ENCODE measurements at regions not wholly inside any gene's neighbourhood (a gene's known extent, or its start where the extent isn't known, plus 50 kb on each side); places are given as distances from the start of the nearest gene placed in this dataset.

GRCh38 chr2:150847578-150847977 lies 360.1 kb upstream of the RND3 start:
- H3K4me1 Mint-ChIP-seq, result peaks cover 56% of the 10 kb centered on the region
- TF ChIP-seq CTCF (conservative IDR thresholded peaks at IDR 0.05), result no peak
- DNase-seq (ENCODE audit: low read depth, low spot score), result no peak
- H3K36me3 Mint-ChIP-seq (ENCODE audit: low read depth), result peaks cover 3% of the 10 kb centered on the region
- peak overlapping the region; percentile 31 for H3K27ac Mint-ChIP-seq (ENCODE audit: unreplicated experiment)
- H3K9me3 Mint-ChIP-seq, result peaks cover 13% of the 10 kb centered on the region
- no peak overlapping the region for H3K4me3 Mint-ChIP-seq
- H3K27me3 Mint-ChIP-seq (ENCODE audit: low read depth), result no peaks in the 10 kb centered on the region

GRCh38 chr2:150846691-150847090 lies 359.2 kb upstream of the RND3 start:
- Mint-ChIP-seq H3K4me3 (no peak overlapping the region), H3K27ac (ENCODE audit: unreplicated experiment) (peak overlapping the region; percentile 53), H3K4me1 (peaks cover 47% of the 10 kb centered on the region), H3K27me3 (ENCODE audit: low read depth) (no peaks in the 10 kb centered on the region), H3K36me3 (ENCODE audit: low read depth) (peaks cover 11% of the 10 kb centered on the region), H3K9me3 (peaks cover 12% of the 10 kb centered on the region)
- TF ChIP-seq CTCF (conservative IDR thresholded peaks at IDR 0.05), result no peak
- DNase-seq (ENCODE audit: low read depth, low spot score), result no peak

GRCh38 chr2:150832686-150833085 lies 345.2 kb upstream of the RND3 start:
- H3K27me3 Mint-ChIP-seq (ENCODE audit: low read depth), result no peaks in the 10 kb centered on the region
- H3K4me1 Mint-ChIP-seq, result no peaks in the 10 kb centered on the region
- H3K36me3 Mint-ChIP-seq (ENCODE audit: low read depth), result peaks cover 5% of the 10 kb centered on the region
- H3K4me3 Mint-ChIP-seq, result no peak overlapping the region
- no peak overlapping the region for H3K27ac Mint-ChIP-seq (ENCODE audit: unreplicated experiment)
- DNase-seq (ENCODE audit: low read depth, low spot score), result no peak
- peaks cover 15% of the 10 kb centered on the region for H3K9me3 Mint-ChIP-seq
- no peak for TF ChIP-seq CTCF (conservative IDR thresholded peaks at IDR 0.05)

GRCh38 chr2:150824118-150824517 lies 336.7 kb upstream of the RND3 start:
- peaks cover 8% of the 10 kb centered on the region for H3K9me3 Mint-ChIP-seq
- DNase-seq (ENCODE audit: low read depth, low spot score), result no peak
- H3K27me3 Mint-ChIP-seq (ENCODE audit: low read depth), result no peaks in the 10 kb centered on the region
- H3K27ac Mint-ChIP-seq (ENCODE audit: unreplicated experiment), result no peak overlapping the region
- H3K4me3 Mint-ChIP-seq, result no peak overlapping the region
- no peaks in the 10 kb centered on the region for H3K36me3 Mint-ChIP-seq (ENCODE audit: low read depth)
- TF ChIP-seq CTCF (conservative IDR thresholded peaks at IDR 0.05), result no peak
- H3K4me1 Mint-ChIP-seq, result no peaks in the 10 kb centered on the region

GRCh38 chr2:150817422-150817821 lies 330.0 kb upstream of the RND3 start:
- DNase-seq (ENCODE audit: low read depth, low spot score), result no peak
- no peaks in the 10 kb centered on the region for H3K36me3 Mint-ChIP-seq (ENCODE audit: low read depth)
- H3K4me1 Mint-ChIP-seq, result no peaks in the 10 kb centered on the region
- H3K27ac Mint-ChIP-seq (ENCODE audit: unreplicated experiment), result no peak overlapping the region
- H3K9me3 Mint-ChIP-seq, result peaks cover 5% of the 10 kb centered on the region
- no peaks in the 10 kb centered on the region for H3K27me3 Mint-ChIP-seq (ENCODE audit: low read depth)
- TF ChIP-seq CTCF (conservative IDR thresholded peaks at IDR 0.05), result no peak
- no peak overlapping the region for H3K4me3 Mint-ChIP-seq

Measured in neural crest cell (in vitro differentiated cells).